GM12878 (cell line): ENCODE measurements at regions not wholly inside any gene's neighbourhood (a gene's known extent, or its start where the extent isn't known, plus 50 kb on each side); places are given as distances from the start of the nearest gene placed in this dataset.

Experiments used
- ATAC-seq: fragments of 200-7000 bp; cut with Tn5 transposase; 3 replicates; pipeline ENCODE4 v1.9.1; 2020; ENCODE audit warnings: mild to moderate bottlenecking, moderate library complexity
- BruUV-seq: library from RNA; stranded (reverse); fragments of 400-500 nt; replicated peaks from 2 replicates; lab custom pipeline; 2021; lab: Mats Ljungman, UMichigan
- CTCF ChIA-PET: fragments of 300-600 bp; sonication (Branson Sonifier 250); formaldehyde crosslinking; extraction: SDS; loops from one replicate; lab custom pipeline; 2021; ENCODE audit warnings: inconsistent platforms; lab: Yijun Ruan, JAX
- POLR2A ChIA-PET: fragments of 350-600 bp; formaldehyde crosslinking; extraction: SDS; loops from one replicate; lab custom pipeline; 2021; ENCODE audit warnings: inconsistent platforms; lab: Charles Lee
- RAD21 ChIA-PET: fragments of 300-600 bp; sonication (Branson Sonifier 250); formaldehyde crosslinking; loops from one replicate; lab custom pipeline; 2023; ENCODE audit warnings: antibody characterized with exemption; ENCODE audit not compliant: unreplicated experiment; lab: Charles Lee
- SMC1A ChIA-PET: fragments of 300-600 bp; sonication (Branson Sonifier 250); formaldehyde crosslinking; loops from one replicate; lab custom pipeline; 2023; ENCODE audit not compliant: unreplicated experiment, uncharacterized antibody; lab: Charles Lee
- DNase-seq: peaks from one replicate; pipeline ENCODE4 v3.0.0-alpha.2; 2011; ENCODE audit warnings: low read depth, low spot score
- FAIRE-seq: peaks from 3 replicates; lab custom pipeline; 2011; peaks lifted over from hg19 to GRCh38; lab: Jason Lieb, UNC
- H2AFZ ChIP-seq: 2 replicates; pipeline ENCODE4 v1.6.0; 2011; ENCODE audit warnings: low read depth, low read length, control low read depth; ENCODE audit not compliant: control insufficient read depth
- H3K27ac ChIP-seq: 2 replicates; pipeline ENCODE4 v1.5.1; 2011; ENCODE audit warnings: control low read depth; ENCODE audit not compliant: control insufficient read depth, insufficient read depth
- H3K27me3 ChIP-seq, 2 experiments: replicated peaks in 1 of 2; 2 replicates each; pipeline versions ENCODE4 v1.6.0 to v1.6.1; 2011; ENCODE audit warnings: low read length in 1 of 2; ENCODE audit not compliant: control insufficient read depth in 2 of 2, insufficient read depth in 2 of 2
- H3K36me3 ChIP-seq, 2 experiments: 2 replicates each; pipeline ENCODE4 v1.5.1; 2011; ENCODE audit warnings: low read length in 1 of 2; ENCODE audit not compliant: control insufficient read depth in 2 of 2, insufficient read depth in 2 of 2
- H3K4me1 ChIP-seq: 2 replicates; pipeline ENCODE4 v1.6.1; 2011; ENCODE audit warnings: mild to moderate bottlenecking, low read length, moderate library complexity, mixed read lengths; ENCODE audit not compliant: control insufficient read depth, insufficient read depth
- H3K4me2 ChIP-seq: 2 replicates; pipeline ENCODE4 v1.6.0; 2011; ENCODE audit warnings: control low read depth; ENCODE audit not compliant: control insufficient read depth, insufficient read depth
- H3K4me3 ChIP-seq: fragments of 200-600 bp; sonication (generic); 2 replicates; pipeline ENCODE4 v1.5.1; 2016
- H3K79me2 ChIP-seq: 2 replicates; pipeline ENCODE4 v1.6.0; 2011; ENCODE audit warnings: low read length; ENCODE audit not compliant: control insufficient read depth, insufficient read depth
- H3K9ac ChIP-seq: 2 replicates; pipeline ENCODE4 v1.8.0; 2011; ENCODE audit warnings: low read length, control low read depth, mixed read lengths; ENCODE audit not compliant: control insufficient read depth, insufficient read depth
- H3K9me3 ChIP-seq: replicated peaks from 3 replicates; pipeline ENCODE4 v1.5.1; 2011; ENCODE audit warnings: mild to moderate bottlenecking, low read length; ENCODE audit not compliant: control insufficient read depth, insufficient read depth
- H4K20me1 ChIP-seq: 2 replicates; pipeline ENCODE4 v1.6.0; 2011; ENCODE audit not compliant: control insufficient read depth, insufficient read depth
- CBX5 ChIP-seq: sonication (generic); IDR thresholded peaks from 2 replicates; pipeline ENCODE4 v1.6.1; 2016; ENCODE audit warnings: low read depth, moderate library complexity, mild to moderate bottlenecking, inconsistent platforms
- CREM ChIP-seq: IDR thresholded peaks from 2 replicates; pipeline ENCODE4 v1.6.1; 2014; ENCODE audit warnings: antibody characterized with exemption, low read depth
- FOXM1 ChIP-seq: IDR thresholded peaks from 2 replicates; pipeline ENCODE4 v1.6.1; 2012; ENCODE audit warnings: low read depth, mild to moderate bottlenecking, inconsistent platforms, low read length, moderate library complexity
- GABPA ChIP-seq: IDR thresholded peaks from 2 replicates; pipeline ENCODE4 v1.6.1; 2014; ENCODE audit warnings: antibody characterized with exemption, low read depth, mild to moderate bottlenecking, inconsistent platforms
- HDGF ChIP-seq: fragments of 450-650 bp; IDR thresholded peaks from 2 replicates; pipeline ENCODE4 v1.6.1; 2016; ENCODE audit warnings: antibody characterized with exemption
- IRF4 ChIP-seq: IDR thresholded peaks from 2 replicates; pipeline ENCODE4 v1.6.1; 2011; ENCODE audit warnings: low read depth, low read length
- KLF5 ChIP-seq: fragments of 450-650 bp; IDR thresholded peaks from 2 replicates; pipeline ENCODE4 v1.6.1; 2014; ENCODE audit warnings: mild to moderate bottlenecking; ENCODE audit not compliant: partially characterized antibody
- NBN ChIP-seq: fragments of 450-650 bp; IDR thresholded peaks from 2 replicates; pipeline ENCODE4 v1.6.1; 2016
- POLR2A ChIP-seq: IDR thresholded peaks from 2 replicates; pipeline ENCODE4 v1.6.1; 2011; ENCODE audit warnings: low read depth, mild to moderate bottlenecking, low read length
- POLR2AphosphoS2 ChIP-seq: IDR thresholded peaks from 2 replicates; pipeline ENCODE4 v1.6.1; 2011; ENCODE audit warnings: low read depth, mild to moderate bottlenecking, low read length, improper control_type of control experiment, moderate library complexity
- POU2F2 ChIP-seq: IDR thresholded peaks from 3 replicates; pipeline ENCODE4 v1.6.1; 2011; ENCODE audit warnings: low read depth, mild to moderate bottlenecking, low read length, borderline replicate concordance
- RCOR1 ChIP-seq: conservative IDR thresholded peaks from 2 replicates; pipeline ENCODE4 v1.6.1; 2012; ENCODE audit warnings: low read depth, low read length, improper control_type of control experiment
- SMC3 ChIP-seq: IDR thresholded peaks from 2 replicates; pipeline ENCODE4 v1.6.1; 2011; ENCODE audit warnings: low read length, improper control_type of control experiment, borderline replicate concordance
- SPI1 ChIP-seq: IDR thresholded peaks from 2 replicates; pipeline ENCODE4 v1.6.1; 2011; ENCODE audit warnings: low read depth, mild to moderate bottlenecking, low read length, moderate library complexity, borderline replicate concordance; ENCODE audit not compliant: insufficient read depth
- STAT3 ChIP-seq: IDR thresholded peaks from 2 replicates; pipeline ENCODE4 v1.6.1; 2011; ENCODE audit warnings: low read depth, low read length, improper control_type of control experiment
- WGBS: methylation state at CpG from one replicate; pipeline ENCODE4 v1.1.6; 2016; ENCODE audit warnings: low lambda C conversion rate; ENCODE audit not compliant: insufficient replicate concordance, insufficient coverage; ENCODE audit errors: missing lambda C conversion rate; 5-methylcytosine and 5-hydroxymethylcytosine counted together
- in situ Hi-C: fragments of 300-500 bp; cut with MboI; formaldehyde crosslinking; loops from 9 replicates; pipeline ENCODE4 v1.14.3; 2018; ENCODE audit warnings: mixed read lengths
- intact Hi-C: fragments of 100-400 bp; cut with micrococcal nuclease; formaldehyde crosslinking; loops from one replicate; pipeline ENCODE4 v1.14.2; 2022; ENCODE audit not compliant: unreplicated experiment
- TF ChIP-seq, protein P1 (sequence below): IDR thresholded peaks from 2 replicates; pipeline ENCODE4 v1.6.1; 2012; ENCODE audit warnings: low read depth, low read length, improper control_type of control experiment
- TF ChIP-seq, protein P2 (sequence below): fragments of 150-350 bp; IDR thresholded peaks from 2 replicates; pipeline ENCODE4 v1.6.1; 2016; ENCODE audit warnings: low read depth, low read length

DNA sequence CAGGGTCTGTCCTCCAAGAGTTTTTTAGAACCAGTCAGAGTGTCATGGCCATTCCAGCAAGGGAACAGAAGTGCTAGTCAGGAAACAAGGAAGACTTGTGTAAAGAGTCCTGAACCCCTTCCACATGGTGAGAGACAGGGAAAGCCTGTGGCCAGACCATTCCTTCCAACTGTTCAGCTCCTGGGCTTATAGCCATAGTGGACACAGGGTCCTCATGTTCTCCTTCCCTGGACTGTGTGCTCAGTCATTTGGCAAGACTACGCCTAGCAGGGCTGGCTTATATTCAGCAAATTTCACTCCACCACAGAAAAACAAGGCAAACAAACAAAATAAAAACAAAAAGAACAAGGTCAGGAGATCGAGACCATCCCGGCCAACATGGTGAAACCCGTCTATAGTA is 60.5 kb downstream of the NRN1 start:
- FAIRE-seq, result no peak
- no peak for ATAC-seq
- no peak overlapping the region for H3K4me2 ChIP-seq
- H3K4me3 ChIP-seq, result no peak overlapping the region
- H3K36me3 ChIP-seq, result no peaks in the 10 kb centered on the region
- ChIA-PET SMC1A (interaction anchor here (1.4 kb wide), 1 partner anchor 10 kb away, joined by 3 read pairs; no protein-coding TSS in a partner anchor), POLR2A (interaction anchor here (0.6 kb wide), 1 partner anchor 62 kb away, joined by 5 read pairs; no protein-coding TSS in a partner anchor), RAD21 (no interaction called here), CTCF (interaction anchor here (1.1 kb wide), 1 partner anchor 10 kb away, joined by 3 read pairs; no protein-coding TSS in a partner anchor)
- in situ Hi-C loops (no loop called here), intact Hi-C loops (no loop called here)
- no peaks in the 10 kb centered on the region; the same call in 2 of the 3 replicates for H3K9me3 ChIP-seq
- 41% methylated on average over 4 of the region's 4 CpGs for WGBS
- no peak overlapping the region for H3K9ac ChIP-seq
- no peaks in the 10 kb centered on the region for H3K27me3 ChIP-seq
- H4K20me1 ChIP-seq, result no peaks in the 10 kb centered on the region
- no peaks in the 10 kb centered on the region for H3K4me1 ChIP-seq
- no peaks in the 10 kb centered on the region for H3K79me2 ChIP-seq
- no TSS peak for BruUV-seq
- no peak overlapping the region for H2AFZ ChIP-seq
- no peak for DNase-seq
- TF ChIP-seq, protein P1, sequence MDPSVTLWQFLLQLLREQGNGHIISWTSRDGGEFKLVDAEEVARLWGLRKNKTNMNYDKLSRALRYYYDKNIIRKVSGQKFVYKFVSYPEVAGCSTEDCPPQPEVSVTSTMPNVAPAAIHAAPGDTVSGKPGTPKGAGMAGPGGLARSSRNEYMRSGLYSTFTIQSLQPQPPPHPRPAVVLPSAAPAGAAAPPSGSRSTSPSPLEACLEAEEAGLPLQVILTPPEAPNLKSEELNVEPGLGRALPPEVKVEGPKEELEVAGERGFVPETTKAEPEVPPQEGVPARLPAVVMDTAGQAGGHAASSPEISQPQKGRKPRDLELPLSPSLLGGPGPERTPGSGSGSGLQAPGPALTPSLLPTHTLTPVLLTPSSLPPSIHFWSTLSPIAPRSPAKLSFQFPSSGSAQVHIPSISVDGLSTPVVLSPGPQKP, result no peak
- no peak overlapping the region for H3K27ac ChIP-seq

DNA sequence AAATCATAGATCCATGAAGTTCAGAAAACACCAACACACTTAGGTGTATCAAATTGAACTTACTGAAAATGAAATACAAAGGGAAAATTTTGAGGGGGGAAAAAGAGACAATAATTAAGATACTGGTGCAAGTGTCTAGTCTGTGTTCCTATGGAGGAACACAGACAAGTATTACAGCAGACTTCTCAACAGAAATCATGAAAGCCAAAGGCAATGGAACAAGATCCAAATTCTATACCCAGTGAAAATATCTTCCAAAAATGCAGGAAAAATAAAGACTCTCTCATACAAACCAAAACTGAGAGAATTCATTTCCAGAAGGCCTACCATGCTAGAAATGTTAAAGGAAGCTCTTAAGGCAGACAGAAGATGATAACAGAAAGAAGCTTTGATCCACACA is 63.1 kb downstream of the NRN1 start:
- DNase-seq (no peak), ATAC-seq (no peak), FAIRE-seq (no peak)
- Histone ChIP-seq H3K9ac (no peak overlapping the region), H3K79me2 (no peaks in the 10 kb centered on the region), H3K9me3 (no peaks in the 10 kb centered on the region; the same call in 2 of the 3 replicates), H3K4me1 (no peaks in the 10 kb centered on the region), H3K27me3 (no peaks in the 10 kb centered on the region), H4K20me1 (no peaks in the 10 kb centered on the region), H3K4me3 (no peak overlapping the region), H3K4me2 (no peak overlapping the region), H2AFZ (no peak overlapping the region), H3K36me3 (no peaks in the 10 kb centered on the region), H3K27ac (no peak overlapping the region)
- POLR2A ChIA-PET, result interaction anchor here (0.6 kb wide), 1 partner anchor 881 kb away, joined by 4 read pairs; no protein-coding TSS in a partner anchor
- in situ Hi-C loops, result no loop called here
- intact Hi-C loops, result no loop called here
- RAD21 ChIA-PET, result no interaction called here
- BruUV-seq, result no TSS peak
- SMC1A ChIA-PET, result no interaction called here
- CTCF ChIA-PET, result no interaction called here
- TF ChIP-seq SMC3, result no peak
- no peak for TF ChIP-seq RCOR1
- no peak for TF ChIP-seq NBN
- TF ChIP-seq GABPA, result no peak
- no peak for TF ChIP-seq POLR2A
- no peak for TF ChIP-seq POLR2AphosphoS2
- no peak for TF ChIP-seq FOXM1
- TF ChIP-seq, protein P2, sequence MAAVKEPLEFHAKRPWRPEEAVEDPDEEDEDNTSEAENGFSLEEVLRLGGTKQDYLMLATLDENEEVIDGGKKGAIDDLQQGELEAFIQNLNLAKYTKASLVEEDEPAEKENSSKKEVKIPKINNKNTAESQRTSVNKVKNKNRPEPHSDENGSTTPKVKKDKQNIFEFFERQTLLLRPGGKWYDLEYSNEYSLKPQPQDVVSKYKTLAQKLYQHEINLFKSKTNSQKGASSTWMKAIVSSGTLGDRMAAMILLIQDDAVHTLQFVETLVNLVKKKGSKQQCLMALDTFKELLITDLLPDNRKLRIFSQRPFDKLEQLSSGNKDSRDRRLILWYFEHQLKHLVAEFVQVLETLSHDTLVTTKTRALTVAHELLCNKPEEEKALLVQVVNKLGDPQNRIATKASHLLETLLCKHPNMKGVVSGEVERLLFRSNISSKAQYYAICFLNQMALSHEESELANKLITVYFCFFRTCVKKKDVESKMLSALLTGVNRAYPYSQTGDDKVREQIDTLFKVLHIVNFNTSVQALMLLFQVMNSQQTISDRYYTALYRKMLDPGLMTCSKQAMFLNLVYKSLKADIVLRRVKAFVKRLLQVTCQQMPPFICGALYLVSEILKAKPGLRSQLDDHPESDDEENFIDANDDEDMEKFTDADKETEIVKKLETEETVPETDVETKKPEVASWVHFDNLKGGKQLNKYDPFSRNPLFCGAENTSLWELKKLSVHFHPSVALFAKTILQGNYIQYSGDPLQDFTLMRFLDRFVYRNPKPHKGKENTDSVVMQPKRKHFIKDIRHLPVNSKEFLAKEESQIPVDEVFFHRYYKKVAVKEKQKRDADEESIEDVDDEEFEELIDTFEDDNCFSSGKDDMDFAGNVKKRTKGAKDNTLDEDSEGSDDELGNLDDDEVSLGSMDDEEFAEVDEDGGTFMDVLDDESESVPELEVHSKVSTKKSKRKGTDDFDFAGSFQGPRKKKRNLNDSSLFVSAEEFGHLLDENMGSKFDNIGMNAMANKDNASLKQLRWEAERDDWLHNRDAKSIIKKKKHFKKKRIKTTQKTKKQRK, result no peak
- no peak for TF ChIP-seq STAT3
- no peak for TF ChIP-seq POU2F2
- no peak for TF ChIP-seq CREM
- no peak for TF ChIP-seq HDGF
- no peak for TF ChIP-seq KLF5
- TF ChIP-seq CBX5, result no peak
- no peak for TF ChIP-seq SPI1
- no peak for TF ChIP-seq IRF4
